Middle frontal gyrus (tissue), 1 donor: ENCODE measurements at regions not wholly inside any gene's neighbourhood (a gene's known extent, or its start where the extent isn't known, plus 50 kb on each side); places are given as distances from the start of the nearest gene placed in this dataset.
"Not testable (repeated sequence)": the region's sequence is repeated elsewhere in the genome, so short reads cannot be mapped to it uniquely, and the experiment has no call there.

Experiments used
- DNase-seq: peaks from one replicate; pipeline ENCODE4 v3.0.0-alpha.2; 2015; ENCODE audit warnings: low spot score; ENCODE audit errors: extremely low spot score

DNA sequence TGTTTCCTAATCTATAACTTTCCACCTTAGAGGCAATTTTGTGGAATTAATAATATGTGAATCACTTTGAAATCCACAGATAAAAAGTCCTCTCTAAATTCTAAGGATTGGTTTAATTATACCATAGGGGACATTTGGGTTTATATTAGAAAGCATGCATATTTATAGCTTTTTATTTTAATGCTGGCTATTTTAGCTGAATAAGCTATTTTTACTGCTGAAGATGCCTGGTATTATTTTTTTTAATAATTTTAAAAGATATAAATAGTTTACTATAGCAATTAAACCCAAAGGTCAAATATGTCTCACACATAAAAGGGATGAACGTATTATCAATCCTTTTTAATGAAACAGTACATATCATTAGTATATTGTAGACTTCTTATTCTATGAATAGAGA is 415.4 kb downstream of the MAGEB5 start:
- no peak for DNase-seq

GRCh38 chrX:26613956-26614355 is 398.0 kb downstream of the MAGEB5 start:
- no peak for DNase-seq

- DNase-seq = no peak
Observed at GRCh38 chrX:26606971-26607370, 391.0 kb downstream of the MAGEB5 start.

DNA sequence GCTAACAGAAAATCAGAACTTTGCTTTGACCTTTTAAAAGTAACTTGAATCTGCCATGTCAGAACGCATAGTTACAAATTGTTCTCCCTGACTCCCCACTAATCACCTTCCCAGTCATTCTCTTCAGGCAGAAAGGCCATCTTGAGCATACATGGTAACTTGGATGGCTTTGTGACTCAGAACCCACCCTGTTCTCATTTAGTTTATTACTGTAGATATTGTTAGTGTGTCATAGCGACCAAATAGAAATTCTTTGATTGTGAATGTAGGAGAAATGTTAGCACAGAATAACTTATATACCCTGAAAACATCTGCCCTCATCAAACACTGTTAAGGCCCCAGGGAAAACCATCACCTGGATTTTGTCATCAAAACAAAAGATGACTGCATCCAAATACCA is 382.0 kb downstream of the MAGEB5 start:
- DNase-seq = no peak

DNA sequence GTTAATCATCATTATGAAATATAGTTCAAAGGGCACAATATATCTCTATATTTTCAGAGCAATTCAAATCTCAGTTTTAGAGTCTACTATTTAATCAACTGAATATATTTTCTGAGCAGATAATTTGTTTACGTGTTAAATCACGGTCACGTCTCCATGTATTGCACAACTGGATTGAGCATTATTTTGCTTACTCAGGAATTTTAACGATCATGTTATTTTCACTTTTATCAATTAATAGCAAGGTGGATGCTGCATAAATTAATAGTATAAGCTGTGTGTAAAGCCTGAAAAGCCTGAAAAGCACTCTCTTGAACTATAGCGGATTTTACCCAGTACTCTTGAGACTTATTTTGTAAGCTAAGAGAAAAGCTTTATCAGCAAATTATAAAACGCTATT is 374.9 kb downstream of the MAGEB5 start:
- DNase-seq = no peak

GRCh38 chrX:26586570-26586969 is 370.6 kb downstream of the MAGEB5 start:
- DNase-seq = no peak

DNA sequence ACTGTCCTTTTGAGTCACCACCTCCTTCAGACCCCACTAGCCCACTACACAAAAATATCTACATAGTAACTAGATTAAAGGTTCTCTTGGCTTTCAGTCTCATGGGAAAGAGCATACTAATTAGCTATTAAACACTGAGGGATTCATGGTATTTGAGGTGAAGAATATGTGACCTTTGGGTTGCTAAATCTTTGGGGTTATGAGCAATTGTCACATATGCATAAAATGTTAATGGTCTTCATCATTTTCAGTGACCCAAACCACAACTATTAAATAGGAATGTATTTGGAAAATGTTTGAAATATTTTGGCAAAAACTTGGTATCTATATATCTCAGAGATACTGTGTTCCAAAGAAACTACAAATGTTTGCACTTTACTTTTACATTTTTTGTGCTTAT is 365.1 kb downstream of the MAGEB5 start:
- no peak for DNase-seq

DNA sequence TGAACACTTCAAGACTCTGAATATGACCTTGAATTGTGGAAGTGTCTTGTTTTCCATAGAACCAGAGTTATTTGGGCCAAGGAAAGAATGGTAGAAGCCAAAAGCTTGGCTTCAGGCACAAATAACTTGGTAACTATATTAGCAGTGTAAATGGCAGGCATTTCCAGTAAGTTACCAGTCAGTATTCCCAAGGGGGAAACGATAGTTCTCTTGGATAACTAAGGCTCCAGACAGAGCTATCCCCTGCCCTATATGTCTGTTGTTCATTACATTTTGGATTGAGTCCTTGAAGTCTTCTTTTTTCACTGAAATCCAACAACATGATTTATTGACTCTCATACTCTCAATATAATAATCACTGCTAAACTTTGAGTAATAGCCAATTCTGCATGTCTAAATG is 364.1 kb downstream of the MAGEB5 start:
- DNase-seq = no peak

GRCh38 chrX:26574234-26574633 is 358.3 kb downstream of the MAGEB5 start:
- DNase-seq = no peak

DNA sequence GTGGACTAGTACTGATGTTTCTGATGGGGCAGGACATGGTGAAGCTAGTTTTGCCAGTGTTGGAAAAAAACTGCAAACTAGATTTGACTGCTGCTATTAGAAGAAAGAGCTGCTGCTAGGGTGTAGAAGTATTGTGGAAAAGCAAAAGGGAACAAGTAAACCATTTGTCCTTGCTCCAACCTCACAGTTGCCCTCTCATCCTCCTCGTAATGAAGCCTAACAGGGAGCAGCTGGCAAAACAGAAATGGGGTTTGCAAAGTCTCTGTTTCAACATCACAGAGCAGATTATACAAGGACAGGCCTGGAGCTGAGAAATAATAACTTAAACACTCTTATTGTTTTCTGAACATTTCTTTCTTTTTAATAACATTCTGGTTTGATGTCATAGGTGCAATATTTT is 346.2 kb downstream of the MAGEB5 start:
- no peak for DNase-seq

DNA sequence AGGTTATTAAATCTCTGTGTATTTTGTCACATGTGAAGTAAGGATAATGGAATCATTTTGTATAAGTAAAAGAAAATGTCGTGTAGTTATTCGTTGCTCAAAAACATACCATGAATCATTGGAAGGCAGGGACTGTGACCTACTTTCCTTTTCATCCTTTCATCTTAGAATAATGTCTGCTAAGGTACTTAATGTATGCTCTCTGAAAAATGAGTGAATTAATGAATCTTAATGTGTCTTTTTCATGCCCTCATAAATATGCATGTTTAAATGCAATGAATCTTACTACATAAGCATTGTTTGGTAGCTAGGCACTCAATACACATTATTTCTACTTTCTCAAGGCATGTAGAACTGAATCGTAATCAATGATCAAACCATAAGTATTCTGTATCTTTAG is 343.9 kb downstream of the MAGEB5 start:
- no peak for DNase-seq

- DNase-seq = no peak
Observed at GRCh38 chrX:26558719-26559386, 342.9 kb downstream of the MAGEB5 start.

DNA sequence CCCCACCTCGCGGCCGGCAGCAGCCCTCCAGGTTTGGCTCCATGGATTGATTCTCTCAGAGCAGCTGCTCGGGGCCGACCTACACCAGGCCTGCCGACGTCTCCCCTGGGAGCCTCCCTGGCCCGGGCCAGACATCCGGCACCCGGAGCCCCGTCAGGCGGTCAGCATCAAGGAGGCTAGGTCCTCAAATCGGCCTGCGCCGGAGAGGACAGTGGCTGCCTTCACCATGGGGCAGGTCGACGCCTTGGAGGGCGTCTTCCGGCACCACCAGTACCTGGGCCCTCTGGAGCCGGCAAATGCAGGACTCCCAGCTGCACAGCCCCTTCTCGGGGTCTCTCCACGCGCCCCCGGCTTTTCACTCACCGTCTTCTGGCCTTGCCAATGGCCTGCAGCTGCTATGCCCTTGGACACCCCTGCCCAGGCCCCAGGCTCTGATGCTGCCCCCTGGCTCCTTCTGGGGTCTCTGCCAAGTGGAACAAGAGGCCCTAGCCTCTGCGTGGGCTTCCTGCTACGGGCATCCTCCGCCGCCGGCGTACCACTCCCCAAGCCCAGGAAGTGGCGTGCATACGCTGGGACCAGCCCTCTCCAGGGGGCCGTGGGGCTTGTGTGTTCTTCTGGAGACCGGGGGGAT is 341.8 kb downstream of the MAGEB5 start:
- DNase-seq = no peak

DNA sequence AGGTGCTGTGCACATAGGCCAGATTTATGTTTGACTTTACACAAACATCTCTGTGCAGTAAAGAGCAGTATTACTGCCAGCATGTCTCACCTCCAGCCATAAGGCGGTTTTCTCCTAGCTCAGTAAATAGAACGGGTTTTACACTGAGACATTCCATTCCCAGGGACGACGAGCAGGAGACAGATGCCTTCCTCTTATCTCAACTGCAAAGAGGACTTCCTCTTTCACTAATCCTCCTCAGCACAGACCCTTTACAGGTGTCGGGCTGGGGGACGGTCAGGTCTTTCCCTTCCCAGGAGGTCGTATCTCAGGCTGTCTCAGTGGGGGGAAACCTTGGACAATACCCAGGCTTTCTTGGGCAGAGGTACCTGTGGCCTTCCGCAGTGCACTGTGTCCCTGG is 309.8 kb downstream of the MAGEB5 start:
- DNase-seq = not testable (repeated sequence)

DNA sequence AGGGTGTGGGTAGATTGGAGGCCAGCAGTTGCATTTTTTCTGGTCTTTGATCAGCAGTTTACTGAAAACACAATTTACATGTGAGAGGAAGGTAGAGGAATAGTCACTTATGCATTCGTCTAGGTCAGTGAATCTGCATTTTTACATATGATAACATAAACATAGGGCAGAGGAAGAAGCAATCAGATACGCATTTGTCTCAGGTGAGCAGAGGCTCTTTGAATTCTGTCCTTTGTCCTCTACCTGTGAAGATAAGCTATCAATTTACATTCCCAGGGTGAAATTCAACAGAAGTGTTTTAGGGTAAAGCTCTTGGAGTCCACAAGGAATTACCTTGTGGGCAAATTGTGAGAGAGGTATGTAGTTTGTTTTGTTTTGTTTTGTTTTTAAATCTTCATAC is 306.5 kb downstream of the MAGEB5 start:
- DNase-seq = no peak

DNA sequence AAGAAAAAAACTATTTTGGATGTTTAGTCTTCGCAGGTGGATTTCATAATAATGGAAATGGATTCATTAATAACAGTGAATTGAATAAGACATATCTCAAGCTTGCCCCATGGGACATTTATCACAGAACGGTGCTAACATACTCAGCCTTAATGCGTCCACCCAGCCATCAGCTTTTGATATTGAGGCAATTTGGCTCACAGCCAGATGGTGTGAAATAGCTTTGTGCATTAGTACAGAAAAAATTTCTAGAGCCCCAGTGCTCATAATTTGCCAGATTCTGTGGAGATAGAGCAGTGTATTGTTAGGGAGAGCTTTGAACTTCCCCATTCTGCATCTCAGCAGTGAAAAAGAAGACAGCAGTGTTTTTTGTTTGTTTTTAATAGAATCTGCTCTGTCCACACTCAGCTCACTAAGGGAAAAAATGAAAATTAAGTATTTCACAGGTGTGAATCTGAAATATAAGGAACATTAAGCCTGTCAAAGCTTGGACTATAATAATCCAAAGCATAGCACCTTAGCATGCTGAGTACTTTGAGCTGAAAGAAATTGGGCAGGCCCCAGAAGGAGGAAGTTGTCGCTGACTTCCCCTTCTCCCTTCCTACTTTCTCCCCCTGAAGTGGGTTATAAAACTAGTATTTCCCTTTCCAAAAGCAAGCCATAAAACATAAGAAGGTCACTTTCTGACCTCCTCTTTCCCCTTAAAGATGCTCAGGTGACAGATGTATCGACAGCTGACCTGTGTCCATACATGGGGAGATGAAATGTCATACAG is 295.8 kb downstream of the MAGEB5 start:
- DNase-seq = no peak

DNA sequence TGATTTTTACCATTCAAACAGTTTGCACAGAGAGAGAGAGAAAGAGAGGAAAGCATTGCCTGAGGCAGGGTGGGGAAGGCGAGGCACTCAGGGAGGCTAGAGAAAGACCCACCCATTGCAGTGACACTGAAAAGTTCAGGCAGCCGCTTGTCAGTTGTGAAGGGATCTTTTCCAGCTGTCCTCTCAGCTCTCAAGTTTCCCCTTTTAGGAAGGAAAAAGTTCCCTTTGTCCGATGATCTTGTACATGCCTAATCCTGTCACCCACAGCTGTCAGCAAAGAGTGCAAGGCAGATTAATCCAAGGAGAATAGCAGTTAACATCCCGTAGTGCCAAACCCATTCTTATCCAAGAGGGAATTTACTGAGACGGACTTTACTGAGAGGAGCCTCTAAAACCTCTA is 255.0 kb downstream of the MAGEB5 start:
- DNase-seq = no peak

- DNase-seq = no peak
Observed at GRCh38 chrX:26466387-26466786, 250.4 kb downstream of the MAGEB5 start.

GRCh38 chrX:26445288-26445687 is 229.3 kb downstream of the MAGEB5 start:
- DNase-seq = no peak

GRCh38 chrX:26444417-26444816 is 228.4 kb downstream of the MAGEB5 start:
- not testable (repeated sequence) for DNase-seq

- DNase-seq = no peak
Observed at GRCh38 chrX:26442340-26442739, 226.4 kb downstream of the MAGEB5 start.

DNA sequence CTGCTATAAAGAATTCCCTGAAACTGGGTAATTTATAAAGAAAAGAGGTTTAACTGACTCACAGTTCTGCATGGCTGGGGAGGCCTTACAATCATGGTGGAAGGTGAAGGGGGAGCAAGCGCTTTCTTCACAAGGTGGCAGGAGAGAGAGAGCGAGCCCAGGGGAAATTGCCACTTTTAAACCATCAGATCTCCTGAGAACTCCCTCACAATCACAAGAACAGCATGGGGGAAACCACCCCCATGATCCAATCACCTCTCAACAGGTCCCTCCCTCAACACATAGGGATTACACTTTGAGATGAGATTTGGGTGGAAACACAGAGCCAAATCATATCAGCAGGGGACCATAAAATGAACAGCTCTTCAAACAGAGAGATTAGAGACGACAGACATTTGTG is 198.6 kb downstream of the MAGEB5 start:
- DNase-seq = no peak

DNA sequence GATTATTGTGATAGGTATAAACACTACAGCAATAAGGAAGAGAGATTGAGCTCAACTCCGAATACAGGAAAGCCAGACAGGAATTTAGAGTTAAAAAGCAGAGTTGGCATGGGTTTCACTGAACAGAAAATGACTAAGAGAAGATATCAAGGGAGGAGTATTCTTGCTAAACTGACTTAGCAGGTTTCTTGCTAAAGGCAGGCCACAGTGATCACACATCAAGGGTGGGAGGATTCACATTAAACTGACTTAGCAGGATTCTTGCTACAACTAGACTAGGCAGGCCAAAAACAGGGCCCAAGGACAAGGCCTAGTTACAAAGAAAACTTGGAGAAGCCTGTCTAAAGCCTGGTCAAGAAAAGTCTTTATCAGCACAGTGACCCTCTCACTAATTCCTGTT is 195.1 kb downstream of the MAGEB5 start:
- DNase-seq = no peak
